Astrocyte of the spinal cord (primary cell): ENCODE measurements at regions not wholly inside any gene's neighbourhood (a gene's known extent, or its start where the extent isn't known, plus 50 kb on each side); places are given as distances from the start of the nearest gene placed in this dataset.
A peak's percentile ranks its signal among the peaks of the same experiment; 100 is the strongest.

Experiments
- DNase-seq: peaks from one replicate; pipeline ENCODE4 v3.0.0; 2011; ENCODE audit warnings: low read depth, low spot score
- H3K4me3 ChIP-seq: 2 replicates; pipeline ENCODE4 v1.5.1; 2011; ENCODE audit warnings: low read depth, mild to moderate bottlenecking, low read length, moderate library complexity
- in situ Hi-C: cut with HindIII; loops from 2 replicates; pipeline ENCODE4 v1.10.0; 2017; ENCODE audit warnings: low sequenced_read_pairs
- TF ChIP-seq, protein P1 (sequence below): IDR thresholded peaks from 2 replicates; pipeline ENCODE4 v1.5.1; 2012; ENCODE audit warnings: low read depth, mild to moderate bottlenecking, low read length, inconsistent platforms

DNA sequence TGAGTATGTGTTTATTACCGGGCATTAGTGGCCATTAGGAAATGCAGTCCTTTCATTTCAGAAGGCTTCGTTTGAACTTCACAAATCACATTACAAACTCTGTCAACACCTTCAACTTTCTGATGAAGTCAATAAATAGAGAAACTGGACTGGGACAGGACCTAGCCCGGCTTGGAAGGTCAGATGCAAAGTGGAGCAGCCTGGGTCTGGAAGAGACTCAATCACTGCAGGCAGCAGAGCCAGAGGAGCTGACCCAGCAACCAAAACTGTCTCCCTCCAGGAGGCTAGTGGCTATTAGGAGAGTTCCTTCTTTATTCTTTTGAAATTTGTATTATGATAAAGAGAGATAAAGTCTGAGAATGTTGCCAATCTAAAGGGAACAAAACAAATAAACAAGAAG, 167.2 kb upstream of the SPOPL start:
- TF ChIP-seq, protein P1, sequence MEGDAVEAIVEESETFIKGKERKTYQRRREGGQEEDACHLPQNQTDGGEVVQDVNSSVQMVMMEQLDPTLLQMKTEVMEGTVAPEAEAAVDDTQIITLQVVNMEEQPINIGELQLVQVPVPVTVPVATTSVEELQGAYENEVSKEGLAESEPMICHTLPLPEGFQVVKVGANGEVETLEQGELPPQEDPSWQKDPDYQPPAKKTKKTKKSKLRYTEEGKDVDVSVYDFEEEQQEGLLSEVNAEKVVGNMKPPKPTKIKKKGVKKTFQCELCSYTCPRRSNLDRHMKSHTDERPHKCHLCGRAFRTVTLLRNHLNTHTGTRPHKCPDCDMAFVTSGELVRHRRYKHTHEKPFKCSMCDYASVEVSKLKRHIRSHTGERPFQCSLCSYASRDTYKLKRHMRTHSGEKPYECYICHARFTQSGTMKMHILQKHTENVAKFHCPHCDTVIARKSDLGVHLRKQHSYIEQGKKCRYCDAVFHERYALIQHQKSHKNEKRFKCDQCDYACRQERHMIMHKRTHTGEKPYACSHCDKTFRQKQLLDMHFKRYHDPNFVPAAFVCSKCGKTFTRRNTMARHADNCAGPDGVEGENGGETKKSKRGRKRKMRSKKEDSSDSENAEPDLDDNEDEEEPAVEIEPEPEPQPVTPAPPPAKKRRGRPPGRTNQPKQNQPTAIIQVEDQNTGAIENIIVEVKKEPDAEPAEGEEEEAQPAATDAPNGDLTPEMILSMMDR, result no peak
- in situ Hi-C loops, result no loop called here
- H3K4me3 ChIP-seq, result no peak overlapping the region
- no peak for DNase-seq

DNA sequence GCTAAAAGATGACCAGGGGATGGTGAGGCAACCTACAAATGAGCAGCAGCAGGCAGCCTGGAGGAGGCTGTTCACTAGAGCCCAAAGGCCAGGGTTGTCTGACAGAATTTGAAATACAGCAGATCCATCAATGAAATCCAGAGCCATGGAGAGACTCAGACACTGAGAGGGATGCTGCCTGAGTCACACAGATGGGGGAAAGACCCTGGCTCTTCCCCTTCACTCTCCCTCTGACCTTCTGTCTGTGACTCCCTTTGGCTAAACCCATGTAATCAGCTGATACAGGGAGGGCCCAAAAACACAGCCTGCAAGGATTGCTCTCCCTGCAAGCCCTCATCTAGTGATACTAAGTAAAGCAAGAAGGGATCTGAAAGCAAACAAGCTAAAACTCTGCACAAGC, 166.5 kb upstream of the SPOPL start:
- no peak for DNase-seq
- TF ChIP-seq, protein P1, result no peak
- in situ Hi-C loops, result no loop called here
- no peak overlapping the region for H3K4me3 ChIP-seq

DNA sequence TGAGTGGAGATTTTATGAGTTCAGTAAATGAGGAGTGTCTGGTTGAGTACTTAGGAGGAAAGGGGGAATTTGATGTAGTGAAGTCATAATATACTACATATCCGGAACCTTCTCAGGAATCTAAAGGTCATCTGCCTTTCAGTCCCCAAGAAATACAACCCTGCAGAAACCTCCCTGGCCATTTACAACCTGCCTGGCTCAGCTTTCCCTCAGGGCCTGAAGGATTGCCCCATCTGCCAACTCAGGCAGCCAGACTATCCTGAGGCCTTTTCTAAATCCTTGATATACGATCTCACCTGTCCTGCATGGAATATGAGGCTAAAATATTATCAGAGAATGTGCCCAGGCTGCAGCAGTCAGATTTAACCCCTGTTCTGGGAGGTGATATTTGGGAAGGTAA, 165.4 kb upstream of the SPOPL start:
- no peak overlapping the region for H3K4me3 ChIP-seq
- in situ Hi-C loops, result no loop called here
- DNase-seq, result no peak
- TF ChIP-seq, protein P1, result no peak

DNA sequence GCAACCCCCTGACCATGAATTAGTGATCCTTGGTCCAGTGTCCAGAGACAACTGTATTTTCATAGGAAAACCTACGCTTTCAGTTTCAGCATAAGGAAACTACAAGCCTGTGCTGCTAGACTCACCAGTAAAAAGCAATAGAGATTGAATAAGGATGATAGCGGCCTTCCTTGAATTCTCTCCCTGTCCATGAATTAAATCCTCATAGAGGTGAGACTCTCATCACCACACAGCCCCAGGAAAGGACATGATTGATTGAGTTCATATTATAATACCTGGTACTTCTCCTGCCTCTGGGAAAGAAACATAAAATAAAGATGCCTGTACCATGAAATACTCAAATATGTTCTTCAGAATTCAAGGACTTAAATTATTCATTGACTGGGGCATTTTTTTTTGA, 146.3 kb upstream of the SPOPL start:
- DNase-seq, result no peak
- TF ChIP-seq, protein P1, result no peak
- no peak overlapping the region for H3K4me3 ChIP-seq
- in situ Hi-C loops, result no loop called here

DNA sequence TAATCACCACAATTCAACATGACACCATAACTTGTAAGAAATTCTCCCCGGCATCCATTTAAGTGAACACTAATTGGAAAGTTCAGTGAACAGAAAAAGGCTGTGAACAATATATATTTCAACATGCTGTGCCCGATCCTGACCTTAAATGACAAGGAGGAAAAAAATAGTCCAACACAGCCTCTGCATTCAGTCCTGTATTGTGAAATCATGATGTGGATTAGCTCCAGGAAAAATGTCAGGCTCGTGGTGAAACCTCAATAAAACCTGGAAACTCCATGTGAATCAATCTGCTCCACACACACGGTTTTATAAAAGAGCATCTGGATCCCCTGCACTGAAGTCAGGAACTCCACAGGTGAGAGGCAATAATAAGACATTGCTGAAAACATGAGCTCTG, 145.4 kb upstream of the SPOPL start:
- H3K4me3 ChIP-seq, result no peak overlapping the region
- in situ Hi-C loops, result no loop called here
- TF ChIP-seq, protein P1, result no peak
- peak; percentile 23 for DNase-seq

DNA sequence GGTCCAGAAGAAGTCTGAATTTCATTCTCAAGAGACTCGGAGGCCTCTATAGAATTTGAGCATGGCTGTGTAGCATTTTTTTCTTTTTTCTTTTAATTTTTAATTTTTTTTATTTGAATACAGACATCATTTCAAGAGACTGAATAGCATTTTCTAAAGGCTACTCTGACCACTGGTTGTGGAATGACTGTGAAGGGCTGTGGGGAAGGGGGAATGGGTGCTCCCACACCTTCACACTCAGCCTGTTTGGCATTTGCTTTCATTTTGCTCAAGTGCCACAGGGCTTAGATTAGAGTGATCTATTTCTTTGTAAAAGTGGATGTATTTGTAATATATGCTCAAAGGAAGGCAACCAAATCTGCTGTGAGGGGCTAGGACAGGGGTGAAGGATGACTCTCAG, 142.0 kb upstream of the SPOPL start:
- H3K4me3 ChIP-seq, result no peak overlapping the region
- in situ Hi-C loops, result no loop called here
- TF ChIP-seq, protein P1, result no peak
- no peak for DNase-seq

DNA sequence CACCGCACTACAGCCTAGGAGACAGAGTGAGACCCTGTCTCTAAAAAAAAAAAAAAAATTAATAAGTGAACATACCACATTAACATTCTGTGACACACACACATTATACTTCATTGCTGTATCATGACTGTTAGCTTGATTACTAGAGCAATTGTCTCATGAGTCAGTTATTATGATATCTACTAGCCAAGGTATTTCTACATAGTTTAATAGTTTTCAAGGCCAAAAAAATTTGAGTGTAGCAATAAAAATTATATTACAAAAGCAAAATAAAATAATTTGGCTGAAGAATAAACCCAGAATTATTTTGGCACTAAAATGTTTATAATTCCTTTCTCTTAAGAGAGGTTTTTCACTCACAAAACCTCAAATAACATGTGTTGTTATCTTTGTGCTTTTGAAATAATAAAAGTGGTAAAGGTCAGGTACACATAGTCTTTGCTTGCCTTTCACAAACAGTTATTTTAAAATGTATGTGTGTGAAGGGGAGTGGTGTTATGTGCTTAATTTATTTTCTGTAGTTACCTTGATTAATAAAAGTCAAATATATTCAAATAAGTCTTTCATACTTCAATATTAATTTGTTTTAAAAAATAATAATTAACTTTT, 136.9 kb upstream of the SPOPL start:
- in situ Hi-C loops, result no loop called here
- TF ChIP-seq, protein P1, result no peak
- DNase-seq, result peak; percentile 13
- H3K4me3 ChIP-seq, result no peak overlapping the region
